GM12864 (cell line): ENCODE measurements at regions not wholly inside any gene's neighbourhood (a gene's known extent, or its start where the extent isn't known, plus 50 kb on each side); places are given as distances from the start of the nearest gene placed in this dataset.

Source experiments
- DNase-seq: peaks from one replicate; pipeline ENCODE4 v3.0.0-alpha.2; 2011; ENCODE audit warnings: low read depth
- H3K4me3 ChIP-seq: 2 replicates; pipeline ENCODE4 v1.5.1; 2011; ENCODE audit warnings: mild to moderate bottlenecking, low read depth, low read length, control low read depth
- CTCF ChIP-seq: IDR thresholded peaks from 2 replicates; pipeline ENCODE4 v1.5.1; 2011; ENCODE audit warnings: low read depth, mild to moderate bottlenecking, moderate library complexity, low read length, control low read depth, inconsistent platforms; ENCODE audit errors: missing control alignments

- no peak for TF ChIP-seq CTCF
- DNase-seq, result no peak
- H3K4me3 ChIP-seq, result no peak overlapping the region
Measured at GRCh38 chr2:216925006-216925405, 65.1 kb upstream of the TNP1 start.

- no peak for DNase-seq
- no peak for TF ChIP-seq CTCF
- H3K4me3 ChIP-seq, result no peak overlapping the region
Measured at GRCh38 chr2:216923706-216924105, 63.8 kb upstream of the TNP1 start.

- TF ChIP-seq CTCF, result no peak
- H3K4me3 ChIP-seq, result no peak overlapping the region
- DNase-seq, result no peak
Measured at GRCh38 chr2:216922175-216922780, 62.4 kb upstream of the TNP1 start.

GRCh38 chr2:216920937-216921456, 61.1 kb upstream of the TNP1 start:
- TF ChIP-seq CTCF, result no peak
- no peak overlapping the region for H3K4me3 ChIP-seq
- no peak for DNase-seq

- H3K4me3 ChIP-seq, result no peak overlapping the region
- TF ChIP-seq CTCF, result no peak
- DNase-seq, result no peak
Measured at GRCh38 chr2:216920143-216920876, 60.4 kb upstream of the TNP1 start.

- no peak overlapping the region for H3K4me3 ChIP-seq
- TF ChIP-seq CTCF, result no peak
- no peak for DNase-seq
Measured at GRCh38 chr2:216918088-216918680, 58.3 kb upstream of the TNP1 start.
